Neuron (in vitro differentiated cells): ENCODE measurements at regions not wholly inside any gene's neighbourhood (a gene's known extent, or its start where the extent isn't known, plus 50 kb on each side); places are given as distances from the start of the nearest gene placed in this dataset.

Experiments used
- H2AFZ ChIP-seq: one replicate; pipeline ENCODE4 v1.6.1; 2013; ENCODE audit warnings: low read depth, mild to moderate bottlenecking, inconsistent platforms, low read length, moderate library complexity
- H3K27me3 ChIP-seq: one replicate; pipeline ENCODE4 v1.6.1; 2013; ENCODE audit warnings: low read length; ENCODE audit not compliant: insufficient read depth
- H3K36me3 ChIP-seq: one replicate; pipeline ENCODE4 v1.6.1; 2013; ENCODE audit warnings: low read length; ENCODE audit not compliant: insufficient read depth
- H3K4me1 ChIP-seq: one replicate; pipeline ENCODE4 v1.6.1; 2013; ENCODE audit warnings: low read length; ENCODE audit not compliant: insufficient read depth
- H3K4me3 ChIP-seq: 2 replicates; pipeline ENCODE4 v1.5.1; 2013; ENCODE audit warnings: mild to moderate bottlenecking, low read length, moderate library complexity
- H3K9me3 ChIP-seq: one replicate; pipeline ENCODE4 v1.6.1; 2013; ENCODE audit warnings: low read length

DNA sequence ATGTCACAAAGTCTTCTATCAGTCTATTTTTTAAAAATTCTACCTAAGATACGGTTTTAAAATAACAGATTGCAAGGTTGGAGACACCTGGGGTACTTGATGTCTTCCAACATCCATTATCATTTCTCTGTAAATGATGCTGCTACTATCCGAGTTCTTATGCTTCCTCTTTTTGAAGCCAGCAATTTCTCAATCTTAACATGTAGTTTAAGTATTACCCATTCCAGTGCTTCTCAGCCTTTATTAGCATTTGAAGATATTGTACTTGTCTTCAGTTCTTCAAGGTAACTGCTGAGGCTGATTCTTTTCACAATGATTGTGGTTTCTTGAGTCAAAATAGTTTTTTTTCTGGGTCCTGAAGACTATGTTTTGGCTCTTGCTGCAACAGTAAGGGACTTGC, 96.4 kb upstream of the SELENOP start:
- Histone ChIP-seq H3K9me3 (no peaks in the 10 kb centered on the region), H3K36me3 (no peaks in the 10 kb centered on the region), H3K4me3 (peak overlapping the region; percentile 45), H3K4me1 (peaks cover 2% of the 10 kb centered on the region), H2AFZ (peak overlapping the region; percentile 84), H3K27me3 (peaks cover 18% of the 10 kb centered on the region)

DNA sequence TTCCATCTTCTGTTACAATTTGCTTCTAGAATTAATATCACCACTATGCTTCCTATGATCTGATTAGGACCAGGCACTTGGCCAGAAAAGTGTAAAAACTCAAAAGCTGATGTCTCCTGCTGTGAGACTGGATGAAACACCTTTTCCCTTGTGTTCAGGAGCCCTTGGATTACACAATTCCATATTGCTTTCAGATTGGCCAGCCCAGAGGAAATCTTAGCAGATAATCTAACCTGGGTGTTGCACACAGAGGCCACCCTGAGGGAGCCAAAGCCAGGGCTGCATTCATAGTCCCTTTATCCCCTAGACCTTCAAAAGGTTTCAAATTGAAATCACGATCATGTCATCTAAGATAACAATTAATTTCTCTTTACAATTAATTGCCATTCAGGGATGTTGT, 94.1 kb upstream of the SELENOP start:
- peaks cover 18% of the 10 kb centered on the region for H3K27me3 ChIP-seq
- no peaks in the 10 kb centered on the region for H3K36me3 ChIP-seq
- H3K4me3 ChIP-seq = no peak overlapping the region
- no peak overlapping the region for H2AFZ ChIP-seq
- peaks cover 2% of the 10 kb centered on the region for H3K4me1 ChIP-seq
- H3K9me3 ChIP-seq = no peaks in the 10 kb centered on the region

DNA sequence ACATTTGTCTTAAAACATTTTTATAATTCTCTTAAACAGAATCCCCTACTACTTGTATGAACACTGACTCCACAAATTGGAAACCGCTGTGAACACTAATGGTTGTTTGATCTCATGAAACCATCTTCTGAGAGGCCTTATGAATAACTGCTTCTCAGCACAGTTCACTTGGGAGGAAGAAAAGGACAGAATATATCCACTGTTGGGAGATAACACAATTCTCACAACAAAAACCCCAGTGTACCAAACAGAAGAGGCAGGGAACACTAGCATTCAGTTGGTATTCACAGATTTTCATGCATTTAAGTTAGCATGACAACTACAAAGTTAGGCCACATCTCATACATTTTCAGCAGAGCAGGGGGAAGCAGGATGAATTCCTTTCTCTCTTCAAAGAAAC, 89.0 kb upstream of the SELENOP start:
- Histone ChIP-seq H3K4me1 (no peaks in the 10 kb centered on the region), H3K9me3 (no peaks in the 10 kb centered on the region), H3K27me3 (no peaks in the 10 kb centered on the region), H2AFZ (no peak overlapping the region), H3K4me3 (no peak overlapping the region), H3K36me3 (no peaks in the 10 kb centered on the region)

DNA sequence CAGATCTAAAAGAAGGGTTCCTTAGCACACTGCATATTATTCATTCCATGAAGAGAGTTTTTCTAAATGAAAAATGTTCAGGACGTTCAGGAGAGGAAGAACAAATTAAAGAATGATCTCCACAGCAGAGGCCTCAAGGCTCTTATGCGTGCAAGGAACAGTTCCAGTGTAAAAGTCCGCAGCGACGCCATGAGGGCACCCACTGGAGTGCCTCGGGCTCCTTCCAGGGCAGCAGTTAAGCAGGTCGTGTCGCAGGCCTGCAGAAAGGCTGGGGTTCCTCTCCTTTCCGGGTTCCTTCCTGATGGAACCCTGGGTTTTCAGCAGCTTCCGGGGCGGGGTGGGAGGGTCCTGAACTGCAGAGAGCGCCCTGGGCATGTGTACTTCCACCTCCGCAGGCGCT, 87.1 kb upstream of the SELENOP start:
- Histone ChIP-seq H3K9me3 (no peaks in the 10 kb centered on the region), H3K27me3 (no peaks in the 10 kb centered on the region), H3K36me3 (no peaks in the 10 kb centered on the region), H3K4me1 (no peaks in the 10 kb centered on the region), H3K4me3 (no peak overlapping the region), H2AFZ (no peak overlapping the region)

DNA sequence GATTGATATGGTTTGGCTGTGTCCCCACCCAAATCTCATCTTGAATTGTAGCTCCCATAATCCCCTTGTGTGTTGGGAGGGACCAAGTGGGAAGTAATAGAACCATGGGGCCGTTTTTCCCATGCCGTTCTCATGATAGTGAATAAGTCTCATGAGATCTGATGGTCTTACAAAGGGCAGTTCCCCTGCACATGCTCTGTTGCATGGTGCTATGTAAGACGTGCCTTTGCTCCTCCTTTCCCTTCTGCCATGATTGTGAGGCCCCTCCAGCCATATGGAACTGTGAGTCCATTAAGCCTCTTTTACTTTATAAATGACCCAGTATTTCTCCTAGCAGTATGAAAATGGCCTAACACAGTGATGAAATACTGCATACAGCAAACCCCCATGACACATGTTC, 84.8 kb upstream of the SELENOP start:
- no peaks in the 10 kb centered on the region for H3K36me3 ChIP-seq
- H3K4me1 ChIP-seq = no peaks in the 10 kb centered on the region
- no peaks in the 10 kb centered on the region for H3K27me3 ChIP-seq

DNA sequence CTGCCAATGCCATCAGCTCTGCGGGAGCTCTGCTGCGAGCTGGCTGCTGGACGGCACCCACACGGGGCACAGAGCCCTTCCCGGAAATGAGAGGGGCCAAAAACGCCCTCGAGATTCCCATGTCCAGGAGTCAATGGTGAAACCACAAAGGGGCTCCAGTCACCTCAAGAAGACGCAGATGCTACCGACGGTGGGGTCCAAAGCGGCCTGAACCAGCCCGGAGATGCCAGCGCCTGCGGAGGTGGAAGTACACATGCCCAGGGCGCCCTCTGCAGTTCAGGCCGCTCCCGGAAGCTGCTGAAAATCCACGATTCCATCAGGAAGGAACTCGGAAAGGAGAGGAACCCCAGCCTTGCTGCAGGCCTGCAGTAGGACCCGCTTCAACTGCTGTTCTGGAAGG, 82.4 kb upstream of the SELENOP start:
- Histone ChIP-seq H3K27me3 (no peaks in the 10 kb centered on the region), H3K4me3 (no peak overlapping the region), H3K36me3 (no peaks in the 10 kb centered on the region), H3K9me3 (no peaks in the 10 kb centered on the region), H3K4me1 (no peaks in the 10 kb centered on the region), H2AFZ (no peak overlapping the region)

More for the DNA sequence above, 84.8 kb upstream of the SELENOP start:
- Histone ChIP-seq H2AFZ (no peak overlapping the region), H3K9me3 (no peaks in the 10 kb centered on the region), H3K4me3 (no peak overlapping the region)

DNA sequence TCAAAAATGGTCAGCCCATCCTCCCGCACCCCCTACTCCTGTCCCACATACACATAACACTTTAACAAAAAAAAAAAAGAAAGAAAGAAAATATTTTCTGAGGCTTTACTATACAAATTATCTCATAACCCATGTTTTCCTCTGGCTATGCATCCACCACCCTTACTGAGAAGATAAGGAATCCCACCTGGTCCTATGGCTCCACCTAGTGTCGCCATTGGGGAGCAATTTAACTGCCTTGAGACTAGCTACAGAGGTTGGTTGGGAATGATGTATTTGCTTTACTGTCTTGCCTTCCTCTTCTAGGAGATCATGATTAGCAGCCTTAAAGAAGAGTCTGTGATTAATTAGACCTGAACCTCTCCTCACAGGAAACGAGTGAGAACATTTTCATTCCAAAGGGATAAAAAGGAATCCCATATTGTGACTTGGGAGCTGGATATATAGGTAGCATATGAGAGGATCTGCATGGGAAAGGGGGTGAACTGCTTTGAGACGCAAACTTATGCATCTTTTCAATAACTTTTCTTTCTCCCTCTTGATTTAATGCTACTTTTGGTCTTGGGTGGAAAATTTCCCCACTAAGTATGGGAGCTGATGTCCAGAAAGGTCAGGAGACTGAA, 77.7 kb upstream of the SELENOP start:
- Histone ChIP-seq H2AFZ (no peak overlapping the region), H3K27me3 (no peaks in the 10 kb centered on the region), H3K4me1 (no peaks in the 10 kb centered on the region), H3K36me3 (no peaks in the 10 kb centered on the region), H3K4me3 (no peak overlapping the region), H3K9me3 (no peaks in the 10 kb centered on the region)

DNA sequence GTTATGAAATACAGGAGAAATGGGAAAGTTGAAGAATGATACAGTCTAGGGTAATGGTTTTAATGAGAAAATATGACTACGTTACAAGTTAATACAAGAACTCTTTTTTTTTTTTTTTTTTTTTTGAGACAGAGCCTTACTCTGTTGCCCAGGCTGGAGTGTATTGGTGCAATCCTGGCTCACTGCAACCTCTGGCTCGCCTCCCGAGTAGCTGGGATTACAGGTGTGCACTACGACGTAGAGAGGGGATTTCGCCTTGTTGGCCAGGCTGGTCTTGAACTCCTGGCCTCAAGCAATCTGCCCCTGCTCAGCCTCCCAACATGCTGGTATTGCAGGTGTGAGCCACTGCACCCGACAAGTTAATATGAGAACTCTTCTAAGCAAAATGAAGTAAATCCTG, 77.1 kb upstream of the SELENOP start:
- no peaks in the 10 kb centered on the region for H3K4me1 ChIP-seq
- H2AFZ ChIP-seq = no peak overlapping the region
- H3K9me3 ChIP-seq = no peaks in the 10 kb centered on the region
- H3K4me3 ChIP-seq = no peak overlapping the region
- H3K36me3 ChIP-seq = no peaks in the 10 kb centered on the region
- no peaks in the 10 kb centered on the region for H3K27me3 ChIP-seq

GRCh38 chr5:42887575-42887974, 75.9 kb upstream of the SELENOP start:
- H3K36me3 ChIP-seq = no peaks in the 10 kb centered on the region
- no peak overlapping the region for H2AFZ ChIP-seq
- no peaks in the 10 kb centered on the region for H3K9me3 ChIP-seq
- no peak overlapping the region for H3K4me3 ChIP-seq
- no peaks in the 10 kb centered on the region for H3K27me3 ChIP-seq
- no peaks in the 10 kb centered on the region for H3K4me1 ChIP-seq

DNA sequence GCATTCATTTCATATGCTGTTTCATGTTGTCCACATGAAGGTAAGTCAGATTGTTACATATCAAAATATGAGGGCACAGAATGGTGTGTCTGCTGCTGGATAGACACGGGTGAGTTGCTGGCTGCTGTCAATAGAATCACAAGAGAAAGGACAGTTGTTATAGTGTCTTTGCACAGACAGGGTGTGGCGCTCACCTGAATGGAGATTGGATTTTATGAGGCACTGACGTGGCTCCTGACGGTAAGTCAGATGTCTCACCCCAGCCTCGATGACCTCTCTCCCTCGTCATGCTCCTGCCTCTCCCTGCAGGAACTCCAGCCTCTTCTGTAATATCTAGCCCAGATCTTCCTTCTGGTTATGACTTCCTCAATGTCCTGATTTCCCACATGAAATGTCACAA, 75.4 kb upstream of the SELENOP start:
- no peak overlapping the region for H3K4me3 ChIP-seq
- no peak overlapping the region for H2AFZ ChIP-seq
- H3K27me3 ChIP-seq = no peaks in the 10 kb centered on the region
- no peaks in the 10 kb centered on the region for H3K9me3 ChIP-seq
- H3K36me3 ChIP-seq = no peaks in the 10 kb centered on the region
- no peaks in the 10 kb centered on the region for H3K4me1 ChIP-seq

GRCh38 chr5:42886635-42887034, 74.9 kb upstream of the SELENOP start:
- H3K4me1 ChIP-seq = no peaks in the 10 kb centered on the region
- no peaks in the 10 kb centered on the region for H3K36me3 ChIP-seq
- H3K27me3 ChIP-seq = no peaks in the 10 kb centered on the region
- no peaks in the 10 kb centered on the region for H3K9me3 ChIP-seq
- no peak overlapping the region for H2AFZ ChIP-seq
- no peak overlapping the region for H3K4me3 ChIP-seq

GRCh38 chr5:42884326-42884725, 72.6 kb upstream of the SELENOP start:
- no peak overlapping the region for H2AFZ ChIP-seq
- H3K27me3 ChIP-seq = no peaks in the 10 kb centered on the region
- no peaks in the 10 kb centered on the region for H3K4me1 ChIP-seq
- no peaks in the 10 kb centered on the region for H3K9me3 ChIP-seq
- H3K36me3 ChIP-seq = no peaks in the 10 kb centered on the region
- H3K4me3 ChIP-seq = no peak overlapping the region

DNA sequence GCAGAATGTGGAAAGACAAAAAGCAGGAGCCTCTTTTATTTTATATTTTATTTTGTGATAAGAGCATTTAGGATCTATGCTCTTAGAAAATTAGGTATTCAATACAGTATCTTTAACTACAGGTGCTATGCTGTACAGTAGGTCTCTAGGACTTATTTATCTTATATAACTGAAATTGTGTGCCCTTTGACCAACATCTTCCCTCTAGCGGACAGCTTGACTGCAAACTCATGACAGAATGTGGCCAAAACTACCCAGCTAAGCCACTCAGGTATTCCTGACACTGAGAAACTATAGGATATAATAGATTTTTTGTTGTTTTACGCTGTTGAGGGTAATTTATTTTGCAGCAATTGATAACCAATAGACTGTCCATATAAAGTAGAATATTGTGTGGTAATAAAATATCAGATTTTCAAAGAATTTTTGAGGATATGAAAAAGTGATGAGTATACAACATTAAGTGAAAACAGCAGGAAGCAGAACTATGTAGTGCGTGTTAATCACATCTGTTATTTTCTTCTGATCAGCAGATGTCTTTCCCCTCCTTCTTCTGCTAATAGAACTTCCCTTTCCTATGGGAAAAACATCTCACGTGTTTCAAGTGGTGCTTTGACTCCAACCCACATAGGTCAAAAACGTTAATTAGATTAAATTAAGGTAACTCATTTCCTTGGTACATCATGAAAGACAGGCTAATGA, 69.9 kb upstream of the SELENOP start:
- Histone ChIP-seq H3K4me1 (no peaks in the 10 kb centered on the region), H2AFZ (no peak overlapping the region), H3K4me3 (no peak overlapping the region), H3K27me3 (no peaks in the 10 kb centered on the region), H3K36me3 (no peaks in the 10 kb centered on the region), H3K9me3 (no peaks in the 10 kb centered on the region)
